ENCODE measurements at regions not wholly inside any gene's neighbourhood (a gene's known extent, or its start where the extent isn't known, plus 50 kb on each side); places are given as distances from the start of the nearest gene placed in this dataset.

GRCh38 chr10:4397337-4397736, 428.7 kb upstream of the AKR1E2 start:
- TF ChIP-seq, protein P1, sequence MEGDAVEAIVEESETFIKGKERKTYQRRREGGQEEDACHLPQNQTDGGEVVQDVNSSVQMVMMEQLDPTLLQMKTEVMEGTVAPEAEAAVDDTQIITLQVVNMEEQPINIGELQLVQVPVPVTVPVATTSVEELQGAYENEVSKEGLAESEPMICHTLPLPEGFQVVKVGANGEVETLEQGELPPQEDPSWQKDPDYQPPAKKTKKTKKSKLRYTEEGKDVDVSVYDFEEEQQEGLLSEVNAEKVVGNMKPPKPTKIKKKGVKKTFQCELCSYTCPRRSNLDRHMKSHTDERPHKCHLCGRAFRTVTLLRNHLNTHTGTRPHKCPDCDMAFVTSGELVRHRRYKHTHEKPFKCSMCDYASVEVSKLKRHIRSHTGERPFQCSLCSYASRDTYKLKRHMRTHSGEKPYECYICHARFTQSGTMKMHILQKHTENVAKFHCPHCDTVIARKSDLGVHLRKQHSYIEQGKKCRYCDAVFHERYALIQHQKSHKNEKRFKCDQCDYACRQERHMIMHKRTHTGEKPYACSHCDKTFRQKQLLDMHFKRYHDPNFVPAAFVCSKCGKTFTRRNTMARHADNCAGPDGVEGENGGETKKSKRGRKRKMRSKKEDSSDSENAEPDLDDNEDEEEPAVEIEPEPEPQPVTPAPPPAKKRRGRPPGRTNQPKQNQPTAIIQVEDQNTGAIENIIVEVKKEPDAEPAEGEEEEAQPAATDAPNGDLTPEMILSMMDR (conservative IDR thresholded peaks at IDR 0.05; ENCODE audit: low read depth, low read length) = no peak
- TF ChIP-seq EZH2 (IDR thresholded peaks at IDR 0.05; ENCODE audit: low read length, unreplicated experiment) = no peak

Measured in PC-3 (cell line).